Tibial artery (tissue), 4 donors: ENCODE measurements at regions not wholly inside any gene's neighbourhood (a gene's known extent, or its start where the extent isn't known, plus 50 kb on each side); places are given as distances from the start of the nearest gene placed in this dataset.

Source experiments
- DNase-seq, 2 donors: peaks; one replicate each; pipeline ENCODE4 v3.0.0-alpha.2; 2019
- H3K27ac ChIP-seq, 2 donors: fragments of 200-600 bp; sonication (generic) in 1 of 2; 1 replicate in 1 of 2; 2 replicates in 1 of 2; pipeline ENCODE4 v1.5.1; 2018 to 2019; ENCODE audit warnings: mild to moderate bottlenecking in 1 of 2
- H3K27me3 ChIP-seq, 2 donors: fragments of 200-600 bp; sonication (generic) in 1 of 2; one replicate each; pipeline versions ENCODE4 v1.5.1 to v1.6.0; 2016 to 2019
- H3K36me3 ChIP-seq, 3 donors: fragments of 200-600 bp; sonication (generic) in 2 of 3; one replicate each; pipeline ENCODE4 v1.5.1; 2016 to 2019; ENCODE audit warnings: mild to moderate bottlenecking in 2 of 3
- H3K4me1 ChIP-seq, 4 donors: fragments of 200-600 bp; sonication (generic) in 2 of 4; 1 replicate in 3 of 4; 2 replicates in 1 of 4; pipeline ENCODE4 v1.5.1; 2016 to 2019
- H3K4me3 ChIP-seq, 2 donors: fragments of 200-600 bp; sonication (generic) in 1 of 2; 1 replicate in 1 of 2; 2 replicates in 1 of 2; pipeline ENCODE4 v1.5.1; 2018 to 2019; ENCODE audit warnings: mild to moderate bottlenecking in 2 of 2
- H3K9me3 ChIP-seq, 3 donors: fragments of 200-600 bp; sonication (generic) in 1 of 3; one replicate each; pipeline ENCODE4 v1.5.1; 2016 to 2019
- intact Hi-C: fragments of 100-400 bp; cut with DNase I; formaldehyde crosslinking; loops from one replicate; pipeline ENCODE4 v1.15.0; 2023; ENCODE audit warnings: low total_unique reads
- TF ChIP-seq, protein P1 (sequence below), 2 experiments: fragments of 200-600 bp in 1 of 2; fragments of 450-650 bp in 1 of 2; IDR thresholded peaks; one replicate each; pipeline ENCODE4 v1.5.1; 2017 to 2019; ENCODE audit warnings: antibody characterized with exemption in 2 of 2, mild to moderate bottlenecking in 1 of 2, moderate library complexity in 1 of 2

DNA sequence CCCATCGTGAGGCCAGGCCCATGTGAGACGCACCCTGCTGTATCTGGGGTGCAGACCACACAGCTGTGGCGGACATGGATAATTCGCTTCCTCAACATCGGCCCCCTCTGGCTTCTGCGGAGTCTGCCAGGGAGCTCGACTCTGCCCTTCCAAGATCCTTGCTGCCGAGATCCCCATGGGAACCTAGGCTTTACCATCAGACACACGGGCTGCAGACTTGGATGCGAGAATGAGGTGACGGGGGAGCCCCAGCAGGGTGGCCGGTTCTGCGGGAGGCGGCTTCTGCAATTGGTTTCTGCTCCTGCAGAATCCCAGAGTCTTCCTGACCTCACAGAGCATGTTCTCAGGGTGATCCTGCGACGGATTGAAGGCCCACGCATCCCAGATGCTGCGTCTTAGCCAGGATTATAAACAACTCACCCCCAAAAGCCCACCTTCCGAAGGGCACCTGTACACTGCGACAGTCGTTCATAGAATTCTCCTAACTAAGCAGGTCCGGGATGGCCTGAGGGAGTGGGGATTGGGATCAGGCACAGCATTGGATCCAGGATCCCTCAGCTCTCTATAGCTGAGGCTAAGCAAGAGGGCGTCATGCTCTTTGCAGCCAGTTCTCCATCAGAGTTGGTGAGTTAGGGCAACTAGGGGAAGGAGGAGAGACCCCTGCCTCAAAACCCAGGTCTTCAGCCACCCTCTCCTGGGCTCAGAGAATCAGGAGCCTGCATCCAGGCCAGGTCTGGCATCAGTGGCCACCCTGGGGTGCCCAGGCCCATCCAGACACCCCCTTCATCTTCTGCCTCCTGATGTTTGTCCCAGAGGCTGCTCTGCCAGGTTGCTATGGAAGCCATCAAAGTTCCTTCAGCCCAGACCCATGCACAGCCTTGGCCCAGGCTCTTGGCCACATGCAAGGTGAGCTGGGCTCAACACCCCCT, 74.7 kb upstream of the SNTG2 start:
- peak in 1 of 2 donors; percentile 57 for DNase-seq
- Histone ChIP-seq H3K4me1 (no peaks in the 10 kb centered on the region), H3K9me3 (no peaks in the 10 kb centered on the region), H3K4me3 (no peak overlapping the region), H3K27me3 (peaks cover 0 to 27% of the 10 kb centered on the region in 2 donors), H3K27ac (no peak overlapping the region), H3K36me3 (no peaks in the 10 kb centered on the region)
- intact Hi-C loops: no loop called here
- TF ChIP-seq, protein P1, sequence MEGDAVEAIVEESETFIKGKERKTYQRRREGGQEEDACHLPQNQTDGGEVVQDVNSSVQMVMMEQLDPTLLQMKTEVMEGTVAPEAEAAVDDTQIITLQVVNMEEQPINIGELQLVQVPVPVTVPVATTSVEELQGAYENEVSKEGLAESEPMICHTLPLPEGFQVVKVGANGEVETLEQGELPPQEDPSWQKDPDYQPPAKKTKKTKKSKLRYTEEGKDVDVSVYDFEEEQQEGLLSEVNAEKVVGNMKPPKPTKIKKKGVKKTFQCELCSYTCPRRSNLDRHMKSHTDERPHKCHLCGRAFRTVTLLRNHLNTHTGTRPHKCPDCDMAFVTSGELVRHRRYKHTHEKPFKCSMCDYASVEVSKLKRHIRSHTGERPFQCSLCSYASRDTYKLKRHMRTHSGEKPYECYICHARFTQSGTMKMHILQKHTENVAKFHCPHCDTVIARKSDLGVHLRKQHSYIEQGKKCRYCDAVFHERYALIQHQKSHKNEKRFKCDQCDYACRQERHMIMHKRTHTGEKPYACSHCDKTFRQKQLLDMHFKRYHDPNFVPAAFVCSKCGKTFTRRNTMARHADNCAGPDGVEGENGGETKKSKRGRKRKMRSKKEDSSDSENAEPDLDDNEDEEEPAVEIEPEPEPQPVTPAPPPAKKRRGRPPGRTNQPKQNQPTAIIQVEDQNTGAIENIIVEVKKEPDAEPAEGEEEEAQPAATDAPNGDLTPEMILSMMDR (IDR thresholded peaks at IDR 0.05): no peak

DNA sequence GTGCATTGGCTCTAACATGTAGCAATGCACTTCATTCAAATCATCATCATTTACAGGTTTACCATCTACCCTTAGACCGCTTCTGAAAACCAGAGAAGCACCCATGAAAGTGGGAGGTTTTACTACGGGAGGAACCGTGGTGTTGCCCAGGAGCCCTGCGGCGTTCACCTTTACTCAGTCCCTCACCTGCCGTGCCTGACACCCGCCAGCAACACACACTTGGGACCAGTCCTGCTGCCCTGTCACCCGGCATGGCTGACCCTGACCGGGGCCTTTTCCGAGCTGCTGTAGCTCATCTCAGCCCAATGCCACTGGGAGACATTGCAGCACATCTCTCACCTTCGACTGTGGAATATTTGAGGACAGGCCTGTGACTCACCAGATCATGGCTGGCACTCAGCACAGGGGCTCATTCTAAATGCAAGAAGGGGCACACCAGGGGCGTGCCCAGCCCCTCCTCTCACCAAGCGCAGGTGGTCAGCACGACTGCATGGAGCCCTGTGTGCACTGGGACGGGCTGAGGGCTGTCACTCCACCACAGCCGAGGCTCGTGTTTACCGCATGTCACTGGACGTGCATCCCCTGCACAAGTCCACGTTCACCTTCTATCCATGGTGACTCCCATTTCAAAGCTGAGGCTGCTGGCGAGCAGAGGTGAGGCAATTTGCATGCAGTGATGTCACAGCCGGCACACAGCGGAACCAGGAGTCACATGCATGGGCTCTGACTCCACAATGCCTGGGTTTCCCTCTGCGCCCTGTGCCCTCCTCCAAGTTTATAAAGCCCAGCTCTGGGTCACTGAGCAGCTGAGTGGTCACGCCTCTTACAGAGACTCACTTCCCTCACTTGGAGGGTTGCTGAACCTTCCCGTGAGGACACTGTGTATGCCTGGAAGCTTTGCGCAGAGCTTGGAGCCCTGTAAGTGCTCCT, 76.7 kb upstream of the SNTG2 start:
- intact Hi-C loops: no loop called here
- Histone ChIP-seq H3K27ac (no peak overlapping the region), H3K4me3 (no peak overlapping the region), H3K4me1 (no peaks in the 10 kb centered on the region), H3K36me3 (no peaks in the 10 kb centered on the region), H3K27me3 (peaks cover 0 to 34% of the 10 kb centered on the region in 2 donors), H3K9me3 (no peaks in the 10 kb centered on the region)
- peak in 1 of 2 donors; percentile 64 for DNase-seq
- TF ChIP-seq, protein P1 (IDR thresholded peaks at IDR 0.05): no peak

DNA sequence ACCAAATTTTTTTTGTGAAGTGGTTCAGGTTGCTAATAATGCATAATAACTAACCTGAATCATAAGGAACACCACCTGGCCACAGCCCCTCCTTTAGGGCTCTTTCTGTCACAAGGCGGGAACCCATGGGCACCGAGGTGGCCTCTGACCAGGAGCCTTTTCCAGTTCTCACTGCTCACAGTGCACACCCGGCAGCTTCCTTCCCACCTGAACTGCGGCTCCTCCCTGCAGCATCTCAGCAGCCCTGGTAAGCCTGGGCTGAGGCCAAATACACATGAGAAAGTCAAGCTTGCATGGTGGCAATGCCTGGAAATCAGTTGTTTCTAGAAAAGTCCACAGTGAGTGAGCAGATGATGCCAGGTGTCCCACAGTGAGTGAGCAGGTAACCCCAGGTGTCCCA, 77.6 kb upstream of the SNTG2 start:
- Histone ChIP-seq H3K4me1 (no peaks in the 10 kb centered on the region), H3K27me3 (peaks cover 0 to 34% of the 10 kb centered on the region in 2 donors), H3K4me3 (no peak overlapping the region), H3K9me3 (no peaks in the 10 kb centered on the region), H3K36me3 (no peaks in the 10 kb centered on the region), H3K27ac (no peak overlapping the region)
- intact Hi-C loops: no loop called here
- TF ChIP-seq, protein P1 (IDR thresholded peaks at IDR 0.05): no peak
- peak in 1 of 2 donors; percentile 43 for DNase-seq

DNA sequence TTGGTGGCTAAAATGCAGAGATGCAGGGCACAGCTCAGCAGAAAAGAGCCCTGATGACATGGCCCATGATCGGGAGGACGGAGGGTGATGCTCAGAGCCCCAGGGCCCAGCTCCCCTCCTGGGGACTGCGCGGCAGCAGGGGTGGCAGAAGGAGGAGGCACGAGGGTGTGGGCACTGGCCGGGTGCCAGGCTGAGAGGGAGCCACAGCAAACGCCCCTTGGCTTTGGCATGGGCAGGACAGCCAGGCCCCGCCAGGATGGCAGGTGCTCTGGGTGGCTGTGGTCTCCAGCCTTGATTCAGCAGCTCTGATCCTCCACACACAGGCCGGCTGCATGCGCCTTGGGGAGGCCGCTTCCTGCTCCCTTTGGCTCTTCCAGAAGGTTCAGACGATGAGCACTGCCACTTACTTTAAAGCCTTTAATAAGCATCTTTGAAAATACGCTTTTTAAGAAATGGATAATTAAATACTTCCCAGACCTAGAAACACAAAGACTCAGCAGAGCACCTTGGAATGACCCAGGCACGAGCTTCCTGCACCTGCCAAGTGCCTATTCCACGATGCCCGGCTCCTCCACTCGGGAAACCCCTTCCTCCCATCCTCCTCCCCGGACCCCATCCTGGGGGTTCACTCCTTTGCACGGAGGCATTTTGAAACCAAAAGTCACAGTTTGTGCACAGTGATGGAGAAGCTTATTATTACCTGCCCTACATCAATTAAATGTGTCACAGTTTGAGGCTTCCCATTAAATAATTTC, 78.5 kb upstream of the SNTG2 start:
- Histone ChIP-seq H3K4me1 (no peaks in the 10 kb centered on the region), H3K27ac (no peak overlapping the region), H3K4me3 (no peak overlapping the region), H3K27me3 (peaks cover 0 to 31% of the 10 kb centered on the region in 2 donors), H3K9me3 (no peaks in the 10 kb centered on the region), H3K36me3 (no peaks in the 10 kb centered on the region)
- intact Hi-C loops: no loop called here
- TF ChIP-seq, protein P1 (IDR thresholded peaks at IDR 0.05): no peak
- peak in 1 of 2 donors; percentile 19 for DNase-seq

DNA sequence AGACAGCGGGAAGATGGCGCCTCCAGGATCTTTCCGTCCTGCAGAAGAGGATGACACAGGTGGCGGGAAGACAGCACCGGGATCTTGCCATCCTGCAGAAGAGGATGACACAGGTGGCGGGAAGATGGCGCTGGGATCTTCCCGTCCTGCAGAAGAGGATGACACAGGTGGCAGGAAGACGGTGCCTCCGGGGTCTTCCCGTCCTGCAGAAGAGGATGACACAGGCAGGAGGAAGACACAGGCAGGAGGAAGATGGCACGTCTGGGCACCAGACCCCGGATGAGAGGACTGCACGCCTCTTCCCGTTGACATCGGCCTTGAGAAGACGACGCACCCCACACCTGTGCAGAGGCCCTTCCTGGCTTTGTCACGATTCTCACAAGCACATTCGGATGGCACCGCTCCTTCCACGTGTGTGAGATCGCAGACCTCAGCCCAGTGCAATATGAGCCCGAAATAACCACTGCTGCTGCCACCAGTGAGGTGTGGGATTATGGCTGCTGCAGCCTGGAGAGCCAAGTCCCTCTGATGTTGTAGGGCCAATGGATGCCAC, 79.4 kb upstream of the SNTG2 start:
- peak in 1 of 2 donors; percentile 45 for DNase-seq
- intact Hi-C loops: no loop called here
- peaks cover 0 to 39% of the 10 kb centered on the region in 2 donors for H3K27me3 ChIP-seq
- no peaks in the 10 kb centered on the region for H3K9me3 ChIP-seq
- H3K4me1 ChIP-seq: no peaks in the 10 kb centered on the region
- no peaks in the 10 kb centered on the region for H3K36me3 ChIP-seq
- no peak overlapping the region for H3K27ac ChIP-seq
- H3K4me3 ChIP-seq: no peak overlapping the region
- TF ChIP-seq, protein P1 (IDR thresholded peaks at IDR 0.05): no peak
